ENCODE measurements at regions not wholly inside any gene's neighbourhood (a gene's known extent, or its start where the extent isn't known, plus 50 kb on each side); places are given as distances from the start of the nearest gene placed in this dataset.

DNA sequence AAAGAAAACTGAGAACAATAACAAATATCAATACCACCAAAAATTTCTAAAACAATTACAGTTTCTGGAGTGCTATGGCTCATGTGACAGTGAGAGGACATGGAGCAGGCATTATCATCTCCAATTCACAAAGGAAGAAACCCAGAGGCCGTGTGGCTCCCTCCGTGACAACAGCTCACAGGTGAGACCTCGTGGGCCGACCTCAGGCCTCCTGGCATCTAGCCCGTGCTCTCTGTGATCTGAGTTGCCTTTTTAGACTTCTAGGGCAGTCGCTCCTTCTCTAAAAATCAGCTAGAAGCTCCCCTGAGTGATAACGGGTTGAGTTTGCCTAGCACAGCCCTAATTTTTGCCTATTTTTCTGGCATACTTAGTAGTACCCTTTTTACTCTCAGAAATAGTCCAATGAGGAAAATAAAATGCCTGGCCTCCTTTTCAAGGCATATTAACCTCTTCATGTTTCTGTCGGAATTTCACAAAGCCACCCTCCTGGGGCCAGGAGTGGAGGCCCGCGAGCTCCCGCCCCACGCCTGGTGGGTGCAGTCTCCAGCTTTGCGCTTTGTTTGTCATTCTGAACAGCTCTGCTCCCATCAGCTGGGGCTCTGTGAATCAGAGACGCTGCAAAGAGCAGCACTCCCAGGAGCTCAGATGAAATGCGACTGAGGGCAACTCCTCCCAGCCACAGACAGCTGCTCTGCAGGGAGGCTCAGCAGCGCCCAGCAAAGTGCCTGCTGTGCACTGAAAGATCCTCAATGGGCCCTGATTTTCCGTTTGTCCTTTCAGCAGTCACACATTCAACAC, 292.5 kb downstream of the UQCRFS1 start:
- no peak for DNase-seq

GRCh38 chr19:28917621-28918020, 295.3 kb downstream of the UQCRFS1 start:
- DNase-seq: no peak

DNA sequence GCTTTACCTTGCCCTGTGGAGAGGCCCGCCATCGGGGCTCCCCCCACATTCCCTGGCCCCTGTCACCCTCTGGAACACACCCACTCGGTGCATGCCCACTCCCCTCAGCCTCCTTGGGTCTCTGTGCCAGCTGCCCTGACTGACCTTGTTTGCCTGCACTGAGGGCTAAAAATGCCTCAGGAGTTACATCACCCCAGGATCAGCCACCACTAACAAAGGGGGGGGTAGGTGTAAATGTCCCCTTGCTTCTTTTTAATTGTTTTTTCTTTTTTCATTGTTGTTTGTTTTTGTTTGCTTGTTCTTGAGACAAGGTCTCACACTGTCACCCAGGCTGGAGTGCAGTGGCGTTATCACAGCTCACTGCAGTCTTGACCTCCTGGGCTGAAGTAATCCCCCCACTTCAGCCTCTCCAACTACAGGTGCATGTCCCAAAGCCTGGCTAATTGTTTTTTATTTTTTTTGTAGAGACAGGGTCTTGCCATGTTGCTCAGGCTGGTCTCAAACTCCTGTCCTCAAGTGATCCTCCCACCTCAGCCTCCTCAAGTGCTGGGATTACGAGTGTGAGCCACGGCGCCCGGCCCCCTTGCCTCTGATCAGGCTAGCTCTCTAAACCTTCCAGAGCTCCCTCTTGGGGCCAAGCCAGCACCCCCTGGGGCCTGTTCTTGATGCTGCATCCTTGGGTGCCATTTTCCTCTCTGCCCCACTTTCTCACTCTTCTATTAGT, 297.1 kb downstream of the UQCRFS1 start:
- DNase-seq: no peak

GRCh38 chr19:28915202-28915601, 297.7 kb downstream of the UQCRFS1 start:
- DNase-seq: no peak

GRCh38 chr19:28914173-28914572, 298.8 kb downstream of the UQCRFS1 start:
- DNase-seq: no peak

DNA sequence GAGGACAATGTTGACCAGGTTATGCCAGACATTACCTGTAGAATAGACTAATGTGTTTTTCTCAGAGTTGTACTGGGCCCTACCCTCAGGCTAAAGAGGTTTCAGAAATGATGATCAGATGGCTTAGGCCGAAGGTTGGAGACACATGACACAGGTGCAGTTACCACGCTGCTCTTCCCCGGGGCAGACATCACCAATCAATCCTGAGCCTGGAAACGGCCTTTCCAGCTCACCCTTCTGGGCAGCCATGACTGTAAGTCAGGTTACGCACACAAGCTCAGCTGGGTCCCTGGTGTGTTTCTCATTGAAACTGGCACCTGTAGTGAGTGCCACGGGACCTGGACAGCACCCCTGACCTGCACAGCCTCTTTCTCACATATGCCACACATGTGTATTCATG, 299.3 kb downstream of the UQCRFS1 start:
- no peak for DNase-seq

DNA sequence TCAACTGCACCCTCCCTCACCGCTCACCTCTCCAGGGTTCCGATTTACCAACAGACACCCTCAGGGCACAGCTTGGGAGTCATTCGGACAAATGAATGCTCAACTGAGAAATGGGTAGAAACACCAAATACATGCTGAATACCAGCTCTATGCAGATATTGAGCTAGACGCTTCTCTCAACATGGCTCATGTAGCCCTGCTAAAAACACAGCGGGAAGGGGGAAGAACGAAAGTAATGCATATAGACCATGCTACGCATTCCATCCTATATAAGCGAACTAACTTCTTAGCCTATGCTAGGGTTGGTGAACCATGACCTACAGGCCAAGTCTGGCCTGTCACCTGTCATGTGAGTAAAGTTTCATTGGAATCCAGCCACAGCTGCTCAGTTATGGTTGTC, 304.0 kb downstream of the UQCRFS1 start:
- DNase-seq: no peak

DNA sequence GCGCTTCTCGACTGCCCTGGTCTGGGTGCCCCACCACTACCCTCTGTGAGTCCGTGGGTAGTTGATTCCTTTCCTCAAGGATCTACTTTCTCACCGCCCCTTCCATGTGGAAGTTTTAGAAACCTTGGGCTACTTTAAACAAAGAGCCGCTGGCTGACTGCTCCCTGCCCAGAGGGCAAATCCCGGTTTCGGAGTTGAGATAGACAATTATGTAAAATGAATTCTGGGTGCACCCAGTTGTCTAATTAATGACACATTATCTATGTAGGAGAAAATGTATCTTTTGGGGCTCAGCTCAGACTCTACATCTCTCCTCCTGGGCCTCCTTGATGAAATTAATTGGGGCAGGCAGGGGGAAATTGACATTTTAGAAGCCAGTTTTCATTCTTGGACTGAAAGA, 305.4 kb downstream of the UQCRFS1 start:
- DNase-seq: no peak

DNA sequence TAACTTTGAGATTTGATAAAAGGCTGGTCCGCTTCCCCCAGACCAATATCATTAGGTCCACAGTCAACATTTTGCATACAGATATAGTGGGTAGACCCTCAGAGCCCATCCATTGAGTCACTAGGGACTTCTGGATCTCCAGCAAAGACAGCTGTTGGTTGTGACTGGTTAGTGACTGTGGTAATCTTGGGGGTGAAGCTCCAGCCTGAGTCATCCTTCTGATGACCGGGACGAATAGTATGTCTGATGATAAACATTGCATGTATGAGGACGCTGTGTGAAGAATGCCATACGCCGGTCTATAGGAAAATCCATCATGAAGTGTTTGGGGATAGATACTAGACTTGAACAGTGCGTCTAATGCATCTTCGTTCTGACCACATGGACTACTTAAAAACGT, 307.0 kb downstream of the UQCRFS1 start:
- no peak for DNase-seq

GRCh38 chr19:28899703-28900102, 313.2 kb downstream of the UQCRFS1 start:
- DNase-seq: no peak

GRCh38 chr19:28898249-28898648, 314.7 kb downstream of the UQCRFS1 start:
- no peak for DNase-seq

GRCh38 chr19:28889941-28890670, 322.8 kb downstream of the UQCRFS1 start:
- DNase-seq: no peak

- no peak for DNase-seq
These were observed 324.9 kb downstream of the UQCRFS1 start for GRCh38 chr19:28887920-28888618.

DNA sequence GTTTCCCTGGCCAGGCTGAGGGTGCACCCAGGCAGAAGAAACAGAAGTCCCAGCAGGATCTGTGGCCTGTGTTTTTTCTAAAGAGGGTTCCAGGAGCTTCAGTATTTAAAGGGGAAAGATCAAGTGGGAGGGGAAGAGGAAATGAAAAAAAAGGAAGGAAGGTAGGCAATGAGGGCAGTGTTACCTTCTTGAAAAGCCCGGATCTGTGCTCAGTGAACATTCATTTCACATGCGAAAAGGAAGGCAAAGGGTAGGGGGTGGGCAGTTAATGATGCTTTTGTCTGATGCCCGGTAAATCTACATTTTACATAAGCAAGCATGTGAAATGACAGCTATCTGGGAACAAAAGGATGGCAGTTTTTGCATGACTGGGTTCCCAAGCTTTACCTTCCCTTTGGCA, 326.2 kb downstream of the UQCRFS1 start:
- no peak for DNase-seq

- no peak for DNase-seq
These were observed 327.0 kb downstream of the UQCRFS1 start for GRCh38 chr19:28885965-28886364.

DNA sequence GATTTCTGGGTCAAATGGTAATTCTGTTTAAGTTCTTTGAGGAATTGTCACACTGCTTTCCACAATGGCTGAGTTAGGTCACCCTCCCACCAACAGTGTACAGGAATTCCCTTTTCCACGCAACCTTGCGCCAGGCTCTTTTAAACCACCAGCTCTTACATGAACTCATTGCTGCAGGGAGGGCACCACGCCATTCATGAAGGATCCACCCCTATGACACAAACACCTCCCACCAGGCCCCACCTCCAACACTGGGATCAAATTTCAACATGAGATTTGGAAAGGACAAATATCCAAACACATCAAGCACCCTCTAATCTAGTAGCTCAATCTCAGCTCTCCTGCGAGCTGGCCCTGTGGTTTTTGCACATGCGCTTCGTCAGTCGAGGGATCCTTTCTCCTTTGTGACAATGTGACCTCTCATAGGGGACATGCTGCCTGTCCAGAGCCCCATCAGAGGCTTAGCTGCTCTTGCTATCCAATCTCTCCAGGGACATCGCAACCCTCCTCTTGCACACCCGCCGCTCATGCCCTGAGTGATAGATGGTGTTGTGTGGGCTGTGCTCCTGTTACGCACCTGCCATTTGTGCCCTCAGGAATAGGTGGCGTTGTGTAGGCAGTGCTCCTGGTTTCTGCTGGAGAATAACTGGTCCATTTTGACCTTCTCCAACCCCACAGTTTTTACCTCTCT, 328.0 kb downstream of the UQCRFS1 start:
- DNase-seq: no peak

- no peak for DNase-seq
These were observed 329.7 kb downstream of the UQCRFS1 start for GRCh38 chr19:28883241-28883693.

- no peak for DNase-seq
These were observed 330.1 kb downstream of the UQCRFS1 start for GRCh38 chr19:28882818-28883217.

- DNase-seq: no peak
These were observed 331.3 kb downstream of the UQCRFS1 start for GRCh38 chr19:28881616-28882015.

GRCh38 chr19:28880735-28881401, 332.1 kb downstream of the UQCRFS1 start:
- DNase-seq: no peak

GRCh38 chr19:28878862-28879566, 333.9 kb downstream of the UQCRFS1 start:
- DNase-seq: peak; percentile 52
